HG02610 (cell line): ENCODE measurements at regions not wholly inside any gene's neighbourhood (a gene's known extent, or its start where the extent isn't known, plus 50 kb on each side); places are given as distances from the start of the nearest gene placed in this dataset.

Source experiments
- ATAC-seq: cut with Tn5 transposase; IDR thresholded peaks from one replicate; pipeline ENCODE4 v1.9.1; 2021; ENCODE audit warnings: mild to moderate bottlenecking, moderate library complexity; ENCODE audit not compliant: unreplicated experiment

DNA sequence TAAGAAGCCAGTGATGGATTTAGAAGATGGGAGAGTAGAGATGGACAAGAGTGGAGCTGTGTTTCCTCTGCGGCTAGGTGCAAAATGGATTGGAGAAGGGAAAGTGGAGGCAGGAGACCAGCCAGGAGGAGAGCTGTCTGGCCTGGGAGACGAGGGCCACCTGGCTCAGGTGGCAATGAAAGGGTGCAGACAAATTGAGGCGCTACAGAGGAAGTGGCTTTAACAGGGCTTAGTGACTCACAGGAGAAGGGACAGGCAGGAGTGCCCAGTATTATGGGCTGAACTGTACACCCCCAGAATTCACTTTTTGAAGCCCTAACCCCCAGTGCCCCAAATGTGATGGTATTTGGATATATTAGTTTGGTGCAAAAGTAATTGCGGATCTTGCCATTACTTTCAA is 65.6 kb upstream of the DUSP5 start:
- no peak for ATAC-seq

GRCh38 chr10:110432814-110433565 is 64.7 kb upstream of the DUSP5 start:
- ATAC-seq: no peak

GRCh38 chr10:110433740-110434139 is 64.0 kb upstream of the DUSP5 start:
- no peak for ATAC-seq

DNA sequence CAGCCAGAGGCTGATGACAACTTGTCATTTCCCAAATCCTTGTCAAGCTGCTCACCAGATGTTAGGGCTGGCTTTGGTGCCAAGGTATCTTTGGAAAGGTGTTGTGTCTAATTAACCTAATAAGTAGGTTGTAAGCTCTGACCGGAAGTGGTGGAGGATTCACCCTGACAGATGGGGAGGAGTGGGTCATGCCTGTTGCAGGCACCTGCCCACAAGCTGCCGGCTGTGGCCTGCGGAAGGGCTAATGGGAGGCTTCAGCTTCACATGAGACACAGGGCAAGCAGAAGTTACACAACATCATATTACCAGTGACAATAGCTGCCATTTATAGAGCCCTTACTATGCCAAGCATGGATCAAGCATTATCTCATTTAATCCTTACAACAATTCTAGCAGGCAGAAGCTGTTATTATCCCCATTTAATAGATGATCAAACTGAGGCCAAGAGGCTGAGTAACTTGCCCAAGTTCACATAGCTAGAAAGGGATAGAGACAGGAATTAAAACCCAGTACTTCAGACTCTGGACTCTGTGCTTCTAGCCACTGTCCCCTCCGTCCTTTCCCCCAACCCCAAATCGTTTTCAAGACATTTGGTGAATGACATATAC is 63.1 kb upstream of the DUSP5 start:
- ATAC-seq: no peak

- ATAC-seq: no peak
Observed at GRCh38 chr10:110436554-110437350, 61.0 kb upstream of the DUSP5 start.

DNA sequence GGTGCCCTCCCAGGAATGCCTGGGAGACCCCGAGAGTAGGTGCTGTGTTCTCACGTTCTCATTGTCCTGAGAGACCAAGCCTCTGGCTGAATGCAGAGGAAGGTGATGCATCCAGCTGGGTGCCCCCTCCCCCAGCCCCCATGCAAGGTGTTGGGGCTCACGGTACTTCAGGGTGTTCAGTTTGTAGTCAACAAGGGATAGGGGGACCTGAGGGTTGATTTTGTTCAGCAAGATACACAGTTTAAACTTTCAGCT is 60.4 kb upstream of the DUSP5 start:
- no peak for ATAC-seq

DNA sequence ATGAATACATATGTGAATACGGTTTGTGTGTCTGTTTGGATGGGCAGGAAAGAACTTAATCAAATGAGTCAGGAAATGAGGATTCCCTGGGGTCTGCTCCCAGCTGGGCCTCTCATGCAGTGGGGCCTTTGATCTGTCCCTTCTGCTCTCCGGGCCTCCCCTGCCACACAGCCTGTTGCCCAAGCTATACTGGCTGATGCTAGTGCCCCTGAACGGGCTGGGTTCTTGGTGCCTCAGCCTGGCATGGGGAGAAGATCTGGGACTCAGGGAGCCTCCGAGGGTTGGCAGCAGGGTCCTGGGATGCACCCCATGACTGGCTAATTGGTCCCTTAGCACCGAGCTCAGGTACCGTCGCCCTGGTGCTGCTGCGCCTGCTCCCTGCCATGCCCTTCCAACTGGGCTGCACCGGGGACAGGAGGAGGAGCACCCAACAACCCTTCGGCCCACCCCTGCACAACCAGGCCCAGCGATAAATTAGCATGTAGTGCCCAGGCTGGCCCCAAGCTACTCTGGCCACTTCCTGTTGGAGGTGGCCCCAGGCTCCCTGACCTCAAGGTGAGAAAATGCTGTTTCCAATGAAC is 59.9 kb upstream of the DUSP5 start:
- no peak for ATAC-seq

GRCh38 chr10:110442746-110443145 is 55.0 kb upstream of the DUSP5 start:
- no peak for ATAC-seq

DNA sequence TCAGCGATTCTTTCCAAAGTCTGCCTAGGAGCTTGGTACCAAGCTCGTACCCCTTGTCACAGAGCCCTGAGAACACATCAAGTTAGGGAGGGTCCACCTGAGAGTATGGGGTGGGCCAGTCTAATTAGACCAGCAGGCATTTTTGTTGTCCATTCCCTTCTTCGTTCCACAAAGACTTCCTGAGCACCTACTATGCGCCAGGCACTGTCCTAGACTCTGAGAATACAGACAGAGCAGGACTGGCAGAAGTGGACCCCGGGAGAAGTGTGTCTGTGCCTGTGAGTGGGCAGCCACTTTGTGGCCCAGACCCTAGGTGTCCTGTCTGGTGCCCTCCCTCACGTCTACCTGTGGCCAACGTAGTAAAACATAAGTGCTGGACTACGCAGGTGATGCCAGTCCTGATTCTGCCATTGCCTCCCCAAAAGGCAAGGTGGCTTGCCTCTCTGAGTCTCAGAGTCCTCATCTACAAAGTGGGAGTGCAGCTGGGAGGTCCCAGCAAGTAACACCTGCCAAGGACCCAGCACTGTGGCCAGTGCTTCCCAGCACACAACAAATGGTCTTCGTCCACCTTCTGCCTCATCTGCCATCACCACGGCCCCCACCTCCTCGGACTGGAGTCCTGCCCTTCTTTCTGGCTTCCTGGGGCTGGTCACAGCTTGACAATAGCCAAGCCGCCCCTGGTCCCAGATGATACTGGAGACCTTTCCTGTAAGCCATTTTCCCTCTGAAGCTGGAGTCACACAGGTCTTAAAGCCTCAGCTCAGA is 54.3 kb upstream of the DUSP5 start:
- no peak for ATAC-seq

GRCh38 chr10:110444004-110444337 is 53.7 kb upstream of the DUSP5 start:
- no peak for ATAC-seq

- ATAC-seq: no peak
Observed at GRCh38 chr10:110445871-110446270, 51.8 kb upstream of the DUSP5 start.

- no peak for ATAC-seq
Observed at GRCh38 chr10:110446277-110446676, 51.4 kb upstream of the DUSP5 start.

DNA sequence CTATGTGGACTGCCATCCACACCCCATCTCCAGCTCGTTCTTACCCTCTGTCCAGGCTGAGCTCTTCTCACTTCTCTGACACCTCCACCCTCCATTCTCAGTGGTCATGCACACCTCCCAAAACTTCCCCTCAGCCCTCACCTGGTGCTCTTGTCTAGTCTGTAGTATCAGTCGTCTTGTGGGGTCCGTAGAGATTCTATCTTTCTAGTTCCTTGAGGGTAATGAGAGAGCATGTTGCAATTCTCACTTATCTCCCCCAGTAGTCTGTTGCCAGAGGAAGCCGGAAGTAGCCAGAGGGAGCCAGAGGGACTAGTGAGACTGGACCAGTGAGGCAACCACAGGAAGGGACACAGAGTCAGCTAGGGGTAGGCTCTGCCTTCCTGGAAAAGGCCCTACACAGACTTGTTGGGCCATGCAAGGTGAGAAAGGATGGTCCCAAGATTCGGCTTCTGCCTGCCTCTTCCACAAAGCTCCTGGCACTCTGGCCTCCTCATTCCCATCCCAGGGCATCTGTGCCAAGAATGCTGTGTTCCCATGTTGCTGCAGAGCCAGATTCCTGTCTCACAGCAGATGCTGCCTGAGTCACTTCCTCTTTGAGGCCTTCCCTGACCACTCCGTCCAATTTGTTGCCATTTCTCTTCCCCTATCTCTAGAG is 50.6 kb upstream of the DUSP5 start:
- ATAC-seq: no peak

- ATAC-seq: no peak
Observed at GRCh38 chr10:110447886-110448285, 49.8 kb upstream of the DUSP5 start.
